ENCODE measurements at regions not wholly inside any gene's neighbourhood (a gene's known extent, or its start where the extent isn't known, plus 50 kb on each side); places are given as distances from the start of the nearest gene placed in this dataset.

GRCh38 chr7:140237390-140237789 is 60.6 kb upstream of the KDM7A start:
- TF ChIP-seq POLR2A (IDR thresholded peaks at IDR 0.05), result no peak
- TF ChIP-seq EP300 (IDR thresholded peaks at IDR 0.05), result no peak
